Skeletal muscle satellite cell (primary cell): ENCODE measurements at regions not wholly inside any gene's neighbourhood (a gene's known extent, or its start where the extent isn't known, plus 50 kb on each side); places are given as distances from the start of the nearest gene placed in this dataset.

Experiments
- H3K27me3 ChIP-seq: 2 replicates; pipeline ENCODE4 v1.7.0; 2013; ENCODE audit warnings: low read length; ENCODE audit not compliant: control insufficient read depth, insufficient read depth
- H3K36me3 ChIP-seq: 2 replicates; pipeline ENCODE4 v1.7.0; 2013; ENCODE audit warnings: mild to moderate bottlenecking, control low read depth, low read length; ENCODE audit not compliant: insufficient read depth
- H3K4me1 ChIP-seq: 2 replicates; pipeline ENCODE4 v1.7.0; 2013; ENCODE audit warnings: low read length; ENCODE audit not compliant: control insufficient read depth, insufficient read depth
- H3K4me2 ChIP-seq: 2 replicates; pipeline ENCODE4 v1.7.0; 2013; ENCODE audit warnings: mild to moderate bottlenecking, low read length
- H3K4me3 ChIP-seq: 2 replicates; pipeline ENCODE4 v1.7.0; 2013; ENCODE audit warnings: low read length
- H3K9ac ChIP-seq: 2 replicates; pipeline ENCODE4 v1.7.0; 2013; ENCODE audit warnings: mild to moderate bottlenecking, low read depth, low read length, moderate library complexity
- H3K9me3 ChIP-seq: replicated peaks from 2 replicates; pipeline ENCODE4 v1.7.0; 2013; ENCODE audit warnings: mild to moderate bottlenecking, control low read depth, low read length

DNA sequence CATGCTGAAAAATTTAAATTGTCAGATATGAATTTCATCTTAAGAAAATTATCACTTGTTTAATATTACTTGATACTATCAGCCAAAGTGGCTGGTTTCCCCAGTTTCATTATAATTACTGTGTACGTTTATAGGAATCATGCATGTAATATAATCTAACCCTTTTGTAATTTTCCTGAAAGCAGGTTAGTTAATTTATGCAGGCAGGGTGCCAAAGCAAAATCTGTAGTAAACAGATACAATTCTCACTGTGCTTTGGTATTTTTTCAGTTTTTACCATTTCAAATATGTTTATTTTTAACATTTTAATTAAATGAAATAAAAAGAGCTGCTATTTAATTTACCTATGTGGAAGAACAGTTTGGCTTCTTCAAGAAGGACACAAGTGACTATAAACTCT is 1227.5 kb upstream of the MIR17HG start:
- Histone ChIP-seq H3K9me3 (no peaks in the 10 kb centered on the region), H3K4me1 (no peaks in the 10 kb centered on the region), H3K4me2 (no peak overlapping the region), H3K9ac (no peak overlapping the region), H3K27me3 (no peaks in the 10 kb centered on the region), H3K36me3 (no peaks in the 10 kb centered on the region), H3K4me3 (no peak overlapping the region)

DNA sequence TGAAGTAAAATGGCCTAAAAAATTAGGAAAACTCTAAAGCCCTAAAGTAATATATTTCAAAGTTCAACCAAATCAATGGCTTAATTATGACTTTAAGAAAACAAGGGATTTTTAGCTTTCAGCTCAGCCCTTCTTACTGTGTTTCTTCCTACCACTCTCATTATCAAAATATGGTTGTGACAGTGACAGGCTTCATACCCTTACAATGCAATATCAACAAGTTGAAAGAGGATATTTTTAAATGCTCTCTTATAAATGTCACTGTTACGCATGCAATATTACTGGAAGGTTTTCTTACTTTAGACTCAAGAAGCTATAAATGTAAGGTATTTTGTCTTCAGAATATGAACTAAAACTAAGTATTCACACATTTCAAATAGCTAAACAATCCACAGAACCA is 1225.7 kb upstream of the MIR17HG start:
- no peaks in the 10 kb centered on the region for H3K9me3 ChIP-seq

DNA sequence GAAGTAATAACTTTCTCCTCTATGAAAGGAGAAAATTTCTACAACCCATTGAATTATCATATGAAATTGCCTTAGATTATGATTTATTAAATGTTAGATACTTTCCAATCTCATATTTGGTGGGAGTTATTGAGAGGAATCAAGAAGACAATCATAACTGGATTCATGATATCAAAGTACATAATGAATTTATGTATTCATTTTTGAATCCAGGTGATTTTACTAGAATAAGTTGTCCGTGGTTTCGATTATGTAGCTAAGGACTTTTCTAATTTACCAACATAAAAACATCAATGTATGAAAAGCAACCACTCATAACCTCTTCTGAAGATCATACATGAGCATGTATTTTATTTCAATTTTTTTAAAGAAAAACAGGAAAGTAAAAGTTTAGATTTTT is 1225.0 kb upstream of the MIR17HG start:
- Histone ChIP-seq H3K9me3 (no peaks in the 10 kb centered on the region), H3K36me3 (no peaks in the 10 kb centered on the region), H3K4me2 (no peak overlapping the region), H3K9ac (no peak overlapping the region), H3K27me3 (no peaks in the 10 kb centered on the region), H3K4me1 (no peaks in the 10 kb centered on the region), H3K4me3 (no peak overlapping the region)

More for the DNA sequence above, 1225.7 kb upstream of the MIR17HG start:
- no peaks in the 10 kb centered on the region for H3K4me1 ChIP-seq
- H3K27me3 ChIP-seq = no peaks in the 10 kb centered on the region
- no peak overlapping the region for H3K9ac ChIP-seq
- no peak overlapping the region for H3K4me2 ChIP-seq
- no peaks in the 10 kb centered on the region for H3K36me3 ChIP-seq
- no peak overlapping the region for H3K4me3 ChIP-seq

DNA sequence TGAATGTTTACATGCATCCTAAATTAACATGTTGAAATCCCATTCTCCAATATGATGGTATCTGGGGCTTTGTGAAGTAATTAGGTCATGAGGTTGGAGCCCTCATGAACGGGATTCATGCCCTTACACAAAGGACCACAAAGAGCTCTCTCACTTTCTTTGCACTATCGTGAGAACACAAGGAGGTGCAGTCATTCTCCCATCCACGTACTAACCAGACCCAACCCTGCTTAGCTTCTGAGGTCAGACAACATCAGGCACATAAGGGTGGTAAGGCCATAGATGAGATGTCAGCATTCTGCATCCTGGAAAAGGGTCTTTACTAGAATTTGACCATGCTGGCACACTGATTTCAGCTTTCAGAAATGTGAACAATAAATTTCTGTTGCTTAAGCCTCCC is 1211.9 kb upstream of the MIR17HG start:
- no peaks in the 10 kb centered on the region for H3K27me3 ChIP-seq
- no peaks in the 10 kb centered on the region for H3K9me3 ChIP-seq

DNA sequence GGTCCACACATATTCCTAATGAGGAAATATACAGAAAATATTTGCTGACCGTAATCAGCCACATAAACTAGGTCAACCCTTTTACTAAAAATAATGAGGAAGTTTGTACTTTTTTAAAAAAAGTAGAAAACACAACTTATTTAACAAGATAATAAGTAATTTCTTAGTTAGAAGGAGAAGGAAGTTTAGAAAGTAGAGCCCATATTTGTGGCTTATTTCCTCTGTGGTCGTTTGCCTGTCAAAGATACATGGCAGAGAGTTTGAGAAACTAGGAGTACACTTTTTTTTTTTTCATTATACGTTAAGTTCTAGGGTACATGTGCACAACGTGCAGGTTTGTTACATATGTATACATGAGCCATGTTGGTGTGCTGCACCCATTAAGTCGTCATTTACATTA is 1205.2 kb upstream of the MIR17HG start:
- no peaks in the 10 kb centered on the region for H3K4me1 ChIP-seq
- H3K9me3 ChIP-seq = no peaks in the 10 kb centered on the region
- no peaks in the 10 kb centered on the region for H3K36me3 ChIP-seq
- H3K4me3 ChIP-seq = no peak overlapping the region
- no peak overlapping the region for H3K9ac ChIP-seq
- H3K27me3 ChIP-seq = no peaks in the 10 kb centered on the region
- no peak overlapping the region for H3K4me2 ChIP-seq

More for the DNA sequence above, 1211.9 kb upstream of the MIR17HG start:
- no peak overlapping the region for H3K4me2 ChIP-seq
- H3K36me3 ChIP-seq = no peaks in the 10 kb centered on the region
- H3K4me3 ChIP-seq = no peak overlapping the region
- H3K9ac ChIP-seq = no peak overlapping the region
- no peaks in the 10 kb centered on the region for H3K4me1 ChIP-seq

DNA sequence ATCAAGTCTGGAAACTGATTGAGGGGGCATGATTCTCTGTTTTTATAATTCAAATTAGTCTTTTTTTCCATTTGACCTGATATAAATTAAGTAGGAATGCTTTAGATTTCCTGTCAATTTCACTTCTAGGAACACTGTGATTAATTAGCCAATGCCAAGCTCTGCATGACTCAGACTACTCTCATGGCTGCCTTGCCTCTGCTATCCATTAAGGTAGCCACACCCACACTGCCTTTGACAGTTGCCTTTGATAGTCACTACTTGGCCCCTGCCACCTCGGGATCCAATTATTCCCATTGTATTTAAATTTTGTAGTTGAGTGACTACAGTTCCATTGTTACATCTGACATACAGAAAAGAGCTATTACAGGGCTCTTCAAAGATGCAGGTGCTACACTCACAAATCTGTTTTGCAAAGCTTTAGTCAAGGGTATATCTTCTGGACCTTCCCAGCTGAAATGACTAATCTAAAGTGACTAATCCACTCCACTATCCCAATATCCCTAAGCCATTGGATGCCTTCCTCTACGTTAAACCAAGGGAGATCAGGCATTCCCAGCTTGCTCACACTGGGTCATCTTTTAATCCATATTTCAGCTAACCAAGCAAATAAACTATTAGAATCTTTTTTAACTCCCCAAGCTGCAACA is 1193.1 kb upstream of the MIR17HG start:
- Histone ChIP-seq H3K4me2 (no peak overlapping the region), H3K36me3 (no peaks in the 10 kb centered on the region), H3K4me3 (no peak overlapping the region), H3K4me1 (no peaks in the 10 kb centered on the region), H3K27me3 (no peaks in the 10 kb centered on the region), H3K9ac (no peak overlapping the region), H3K9me3 (no peaks in the 10 kb centered on the region)

DNA sequence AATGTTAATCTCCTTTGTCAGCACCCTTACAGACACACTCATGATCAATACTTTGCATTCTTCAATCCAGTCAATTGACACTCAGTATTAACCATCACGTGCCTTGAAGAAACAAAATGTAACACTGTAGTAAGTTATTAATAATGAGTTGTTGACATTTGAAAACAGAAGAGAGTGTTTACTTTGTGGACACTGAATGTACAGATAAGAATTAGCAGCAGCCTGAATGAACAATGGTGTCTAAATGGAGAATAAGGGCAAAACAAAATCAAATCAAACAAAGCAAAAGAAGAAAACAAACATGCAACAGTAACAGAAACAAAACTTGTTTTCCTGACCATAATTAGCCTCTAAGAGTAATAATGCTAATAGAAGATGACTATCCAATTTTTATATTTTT is 1191.1 kb upstream of the MIR17HG start:
- H3K4me2 ChIP-seq = no peak overlapping the region
- no peaks in the 10 kb centered on the region for H3K27me3 ChIP-seq
- H3K4me1 ChIP-seq = no peaks in the 10 kb centered on the region
- H3K9me3 ChIP-seq = no peaks in the 10 kb centered on the region
- H3K36me3 ChIP-seq = no peaks in the 10 kb centered on the region
- no peak overlapping the region for H3K9ac ChIP-seq
- H3K4me3 ChIP-seq = no peak overlapping the region

DNA sequence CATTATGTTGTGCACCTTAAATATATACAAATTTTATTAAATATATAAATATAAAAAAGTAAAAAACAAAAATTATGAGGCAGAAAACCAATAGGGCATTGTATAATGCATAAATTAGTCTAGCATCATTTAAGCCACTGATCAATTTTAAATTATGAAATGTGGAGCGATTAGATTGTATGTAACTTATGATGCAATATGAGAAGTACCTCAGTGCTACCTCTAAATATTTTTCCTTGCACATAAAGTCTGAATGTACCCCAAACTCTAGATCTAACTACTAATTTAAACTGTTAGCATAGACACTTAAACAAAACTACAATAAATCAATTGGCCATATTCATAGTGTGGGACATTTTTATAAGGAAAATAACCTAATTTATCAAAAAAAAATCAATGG is 1178.5 kb upstream of the MIR17HG start:
- Histone ChIP-seq H3K27me3 (no peaks in the 10 kb centered on the region), H3K4me3 (no peak overlapping the region), H3K4me1 (no peaks in the 10 kb centered on the region), H3K4me2 (no peak overlapping the region), H3K9ac (no peak overlapping the region), H3K36me3 (no peaks in the 10 kb centered on the region), H3K9me3 (no peaks in the 10 kb centered on the region)

DNA sequence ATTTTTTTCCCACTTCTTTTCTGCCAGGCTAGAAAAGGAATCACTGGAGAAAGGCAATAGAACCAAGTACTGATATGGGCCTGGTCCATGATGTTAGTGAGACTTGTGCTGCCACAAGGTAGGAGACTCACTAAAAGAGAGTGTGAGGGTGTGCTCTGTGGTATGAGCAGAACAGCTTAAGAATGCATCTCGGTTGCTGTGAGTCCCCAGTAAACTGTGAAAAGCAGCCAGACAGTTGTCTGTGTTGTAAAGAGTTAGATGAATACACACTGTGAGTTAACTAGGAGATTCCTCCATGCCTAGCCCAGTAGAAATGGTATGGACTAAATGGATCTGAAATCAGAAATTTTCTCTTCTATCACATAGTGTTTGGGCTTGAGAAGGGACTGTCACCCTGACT is 1177.3 kb upstream of the MIR17HG start:
- Histone ChIP-seq H3K9ac (no peak overlapping the region), H3K4me1 (no peaks in the 10 kb centered on the region), H3K4me2 (no peak overlapping the region), H3K36me3 (no peaks in the 10 kb centered on the region), H3K27me3 (no peaks in the 10 kb centered on the region), H3K4me3 (no peak overlapping the region), H3K9me3 (no peaks in the 10 kb centered on the region)

DNA sequence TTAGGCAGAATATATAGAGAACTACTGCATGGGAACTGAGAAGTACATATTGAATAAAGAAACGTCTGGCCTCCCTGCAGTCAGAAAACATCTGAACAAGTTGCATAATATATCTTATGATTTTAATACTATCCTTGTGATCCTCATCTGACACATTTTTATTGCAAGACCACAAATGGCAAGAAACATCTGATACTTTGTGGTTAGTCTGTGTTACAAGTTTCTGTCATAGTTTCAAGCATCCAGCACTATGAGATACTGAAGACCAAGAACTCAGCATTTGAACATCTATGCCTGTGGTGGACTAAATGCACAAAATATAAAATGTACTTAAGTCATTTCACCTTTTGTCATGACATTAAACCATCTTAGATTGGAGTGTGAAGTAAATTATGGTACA is 1175.8 kb upstream of the MIR17HG start:
- Histone ChIP-seq H3K36me3 (no peaks in the 10 kb centered on the region), H3K4me2 (no peak overlapping the region), H3K9ac (no peak overlapping the region), H3K27me3 (no peaks in the 10 kb centered on the region), H3K9me3 (no peaks in the 10 kb centered on the region), H3K4me1 (no peaks in the 10 kb centered on the region), H3K4me3 (no peak overlapping the region)

DNA sequence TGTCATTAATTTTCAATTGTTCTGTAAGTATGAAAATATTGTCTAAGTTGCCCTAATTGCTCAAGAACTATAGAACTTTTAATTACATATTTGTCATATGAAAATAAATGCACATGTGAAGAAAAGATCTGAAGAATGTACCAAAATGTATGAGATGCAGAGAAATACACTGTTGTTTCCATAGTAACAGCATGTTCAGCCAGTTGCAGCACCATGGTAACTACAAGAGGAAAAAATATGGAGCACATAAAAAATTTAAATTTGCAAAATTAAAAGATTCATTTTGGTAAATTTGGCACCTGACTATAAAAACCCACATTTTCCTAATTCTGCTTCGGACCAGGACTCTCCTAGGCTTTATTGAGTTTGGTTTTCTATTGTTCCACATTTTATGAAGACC is 1170.0 kb upstream of the MIR17HG start:
- Histone ChIP-seq H3K9me3 (no peaks in the 10 kb centered on the region), H3K9ac (no peak overlapping the region), H3K4me1 (no peaks in the 10 kb centered on the region), H3K27me3 (no peaks in the 10 kb centered on the region), H3K4me2 (no peak overlapping the region), H3K4me3 (no peak overlapping the region), H3K36me3 (no peaks in the 10 kb centered on the region)

DNA sequence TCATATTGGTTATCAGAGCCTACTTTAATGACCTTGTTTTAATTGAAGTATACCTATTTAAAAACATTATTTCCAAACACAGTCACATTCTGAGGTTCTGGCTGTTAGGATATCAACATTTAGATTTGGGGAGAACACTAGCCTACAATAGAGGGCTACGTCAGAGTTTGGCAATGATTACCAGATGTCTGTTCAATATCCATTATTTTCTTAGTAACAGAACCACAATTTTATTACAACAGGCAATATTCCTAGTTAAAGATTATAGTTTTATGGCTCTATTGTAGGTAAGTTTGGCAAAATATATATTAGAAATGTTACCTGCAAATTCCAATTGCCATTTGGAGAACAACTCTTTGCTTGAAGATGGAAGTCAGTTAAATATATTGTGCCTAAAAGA is 1163.1 kb upstream of the MIR17HG start:
- H3K4me1 ChIP-seq = no peaks in the 10 kb centered on the region
- no peaks in the 10 kb centered on the region for H3K36me3 ChIP-seq
- H3K27me3 ChIP-seq = no peaks in the 10 kb centered on the region
- H3K4me2 ChIP-seq = no peak overlapping the region
- H3K9ac ChIP-seq = no peak overlapping the region
- no peak overlapping the region for H3K4me3 ChIP-seq
- H3K9me3 ChIP-seq = no peaks in the 10 kb centered on the region
